GM12873 (cell line): ENCODE measurements at regions not wholly inside any gene's neighbourhood (a gene's known extent, or its start where the extent isn't known, plus 50 kb on each side); places are given as distances from the start of the nearest gene placed in this dataset.

Experiments used
- CTCF ChIP-seq: IDR thresholded peaks from 2 replicates; pipeline ENCODE4 v1.5.1; 2012; ENCODE audit warnings: low read depth, mild to moderate bottlenecking, moderate library complexity, low read length, control low read depth; ENCODE audit not compliant: insufficient read depth; ENCODE audit errors: missing control alignments

DNA sequence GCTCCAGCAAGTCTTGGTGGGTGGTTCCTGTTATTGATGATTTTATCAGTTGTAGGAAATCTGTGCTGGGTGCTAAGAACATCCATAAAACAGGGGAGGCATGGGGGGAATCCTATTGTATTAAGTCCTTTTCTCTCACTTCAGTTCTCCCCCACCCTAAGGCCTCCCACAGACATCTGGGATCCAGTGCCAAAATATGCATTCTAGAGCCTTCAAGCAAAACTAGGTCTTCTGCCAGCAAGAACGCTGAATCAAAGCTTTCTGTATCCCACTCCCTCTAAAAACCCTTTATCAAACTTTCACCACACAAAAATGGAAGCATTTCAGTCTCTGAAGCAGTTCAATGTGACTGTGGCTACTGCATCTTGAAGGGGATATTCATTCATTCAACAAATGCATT lies 281.9 kb downstream of the GAS1 start:
- no peak for TF ChIP-seq CTCF

GRCh38 chr9:86664603-86665002 lies 282.7 kb downstream of the GAS1 start:
- no peak for TF ChIP-seq CTCF

GRCh38 chr9:86663905-86664304 lies 283.4 kb downstream of the GAS1 start:
- TF ChIP-seq CTCF, result no peak

DNA sequence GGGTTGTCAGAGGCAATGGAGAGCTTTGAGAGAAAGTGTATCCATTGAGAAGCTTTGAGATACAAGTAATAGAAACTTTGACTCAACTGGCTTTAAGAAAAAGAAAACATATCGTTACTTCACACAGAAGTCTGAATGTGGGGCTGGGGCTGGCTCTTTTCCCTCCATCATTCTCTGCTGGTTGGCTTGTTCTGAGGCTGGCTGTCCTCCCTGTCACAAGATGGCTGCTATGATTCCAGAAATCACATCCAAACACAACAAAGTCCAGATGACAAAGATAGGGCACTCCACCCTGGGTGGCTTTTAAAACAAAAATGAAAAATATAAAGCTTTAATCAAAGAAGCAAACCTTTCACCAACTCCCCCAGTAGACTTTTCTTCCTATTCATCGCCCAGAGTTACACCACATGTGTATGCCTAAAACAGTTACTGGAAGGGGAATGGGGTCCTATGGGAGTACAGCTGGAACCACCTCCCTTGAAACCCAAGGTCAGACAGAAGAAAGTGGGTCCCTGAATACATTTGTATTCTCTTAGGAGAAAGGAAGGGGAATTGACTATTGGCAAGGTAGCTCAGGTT lies 284.3 kb downstream of the GAS1 start:
- no peak for TF ChIP-seq CTCF

- no peak for TF ChIP-seq CTCF
Measured at GRCh38 chr9:86660146-86660943, 287.0 kb downstream of the GAS1 start.

- TF ChIP-seq CTCF, result no peak
Measured at GRCh38 chr9:86659413-86660046, 287.8 kb downstream of the GAS1 start.

DNA sequence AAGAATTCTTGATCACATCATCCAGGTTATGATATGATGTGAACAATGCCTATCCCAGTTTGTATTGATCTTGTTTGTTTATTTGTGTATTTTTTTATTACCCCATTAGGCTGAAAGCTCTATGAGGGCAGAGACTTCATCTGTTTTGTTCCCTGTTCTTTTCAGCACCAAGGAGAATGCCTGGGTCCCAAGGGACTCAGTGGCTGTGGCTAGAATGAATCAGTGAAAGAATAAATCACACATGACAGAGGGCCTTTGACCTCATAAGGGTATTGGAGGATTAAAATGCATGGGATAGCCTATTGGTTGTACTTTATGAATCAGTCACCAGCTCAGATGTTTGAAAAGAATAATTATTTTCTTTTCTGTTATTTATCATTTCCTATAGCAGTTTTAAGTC lies 292.2 kb downstream of the GAS1 start:
- TF ChIP-seq CTCF, result no peak
